Neural cell (in vitro differentiated cells): ENCODE measurements at regions not wholly inside any gene's neighbourhood (a gene's known extent, or its start where the extent isn't known, plus 50 kb on each side); places are given as distances from the start of the nearest gene placed in this dataset.

Experiments used
- H2AFZ ChIP-seq: fragments of 200-600, 300-800 bp; sonication (generic), shearing (Covaris generic); 2 replicates; pipeline ENCODE4 v1.6.0; 2014; ENCODE audit warnings: low read depth, mild to moderate bottlenecking, antibody characterized with exemption, low read length, moderate library complexity
- H3F3A ChIP-seq: fragments of 200-600 bp; shearing (Covaris generic); 2 replicates; pipeline ENCODE4 v1.6.1; 2016; ENCODE audit warnings: mild to moderate bottlenecking, moderate library complexity, mixed read lengths, antibody characterized with exemption, low read length; ENCODE audit not compliant: insufficient read depth, poor library complexity, severe bottlenecking
- H3K27ac ChIP-seq: fragments of 200-600, 300-800 bp; sonication (generic), shearing (Covaris generic); 2 replicates; pipeline ENCODE4 v1.5.1; 2014; ENCODE audit warnings: mild to moderate bottlenecking, low read length, moderate library complexity
- H3K27me3 ChIP-seq: fragments of 300-800, 200-600 bp; sonication (generic), shearing (Covaris generic); 2 replicates; pipeline ENCODE4 v1.6.0; 2014; ENCODE audit warnings: mild to moderate bottlenecking, low read depth, low read length, moderate library complexity; ENCODE audit not compliant: insufficient read depth
- H3K36me3 ChIP-seq: fragments of 300-800, 200-600 bp; sonication (generic), shearing (Covaris generic); 2 replicates; pipeline ENCODE4 v1.5.1; 2014; ENCODE audit warnings: mild to moderate bottlenecking, antibody characterized with exemption, low read length, moderate library complexity; ENCODE audit not compliant: insufficient read depth
- H3K4me2 ChIP-seq: fragments of 300-800, 200-600 bp; sonication (generic), shearing (Covaris generic); 2 replicates; pipeline ENCODE4 v1.6.0; 2014; ENCODE audit warnings: mild to moderate bottlenecking, low read length
- H3K4me3 ChIP-seq: fragments of 300-800, 200-600 bp; sonication (generic), shearing (Covaris generic); 2 replicates; pipeline ENCODE4 v1.5.1; 2014; ENCODE audit warnings: mild to moderate bottlenecking, low read length, moderate library complexity
- H3K79me2 ChIP-seq: fragments of 200-600 bp; shearing (Covaris generic); replicated peaks from 2 replicates; pipeline ENCODE4 v1.6.0; 2014; ENCODE audit warnings: mild to moderate bottlenecking, low read length, moderate library complexity; ENCODE audit not compliant: insufficient read depth
- H3K9ac ChIP-seq: fragments of 300-800, 200-600 bp; sonication (generic), shearing (Covaris generic); 2 replicates; pipeline ENCODE4 v1.6.1; 2016; ENCODE audit warnings: mild to moderate bottlenecking, low read length, mixed read lengths
- H3K9me2 ChIP-seq: fragments of 200-600 bp; shearing (Covaris generic); 2 replicates; pipeline ENCODE4 v1.6.1; 2016; ENCODE audit warnings: mild to moderate bottlenecking, low read length, mixed read lengths; ENCODE audit not compliant: insufficient read depth
- H3K9me3 ChIP-seq: fragments of 200-600, 300-800 bp; sonication (generic), shearing (Covaris generic); 2 replicates; pipeline ENCODE4 v1.6.1; 2016; ENCODE audit warnings: mild to moderate bottlenecking, mixed run types, low read length, moderate library complexity, mixed read lengths
- H4K20me1 ChIP-seq: fragments of 200-600 bp; shearing (Covaris generic); 2 replicates; pipeline ENCODE4 v1.6.1; 2016; ENCODE audit warnings: mild to moderate bottlenecking, mixed run types; ENCODE audit not compliant: insufficient read depth
- CTCF ChIP-seq: fragments of 450-650 bp; IDR thresholded peaks from 2 replicates; pipeline ENCODE4 v1.5.1; 2014; ENCODE audit warnings: antibody characterized with exemption, mild to moderate bottlenecking, moderate library complexity; ENCODE audit not compliant: poor library complexity, severe bottlenecking
- EP300 ChIP-seq: fragments of 450-650 bp; conservative IDR thresholded peaks from 2 replicates; pipeline ENCODE4 v1.6.1; 2014; ENCODE audit warnings: antibody characterized with exemption, mild to moderate bottlenecking, moderate library complexity; ENCODE audit not compliant: poor library complexity, severe bottlenecking
- EZH2 ChIP-seq: fragments of 200-600, 300-800 bp; shearing (Covaris generic), sonication (generic); IDR thresholded peaks from 2 replicates; pipeline ENCODE4 v1.6.1; 2014; ENCODE audit warnings: antibody characterized with exemption, low read length, borderline replicate concordance, mild to moderate bottlenecking; ENCODE audit not compliant: insufficient read depth, poor library complexity, severe bottlenecking
- MXI1 ChIP-seq: fragments of 450-650 bp; conservative IDR thresholded peaks from 2 replicates; pipeline ENCODE4 v1.6.1; 2014; ENCODE audit warnings: antibody characterized with exemption, mild to moderate bottlenecking; ENCODE audit not compliant: poor library complexity, severe bottlenecking
- POLR2AphosphoS5 ChIP-seq: IDR thresholded peaks from 2 replicates; pipeline ENCODE4 v1.6.1; 2012
- REST ChIP-seq: IDR thresholded peaks from 2 replicates; pipeline ENCODE4 v1.6.1; 2012; ENCODE audit warnings: borderline replicate concordance
- SMC3 ChIP-seq: fragments of 450-650 bp; conservative IDR thresholded peaks from 2 replicates; pipeline ENCODE4 v1.6.1; 2014; ENCODE audit warnings: antibody characterized with exemption, mild to moderate bottlenecking, moderate library complexity; ENCODE audit not compliant: poor library complexity
- TAF1 ChIP-seq: IDR thresholded peaks from 2 replicates; pipeline ENCODE4 v1.6.1; 2012; ENCODE audit warnings: low read depth

GRCh38 chr12:58557171-58557570 lies 363.1 kb downstream of the LRIG3 start:
- Histone ChIP-seq H3K79me2 (no peaks in the 10 kb centered on the region), H3K9me2 (no peaks in the 10 kb centered on the region), H3K27me3 (no peaks in the 10 kb centered on the region), H3F3A (no peaks in the 10 kb centered on the region), H3K27ac (no peak overlapping the region), H3K4me3 (no peak overlapping the region), H3K9ac (no peak overlapping the region), H2AFZ (no peak overlapping the region), H3K4me2 (no peak overlapping the region), H3K36me3 (no peaks in the 10 kb centered on the region), H4K20me1 (no peaks in the 10 kb centered on the region), H3K9me3 (no peaks in the 10 kb centered on the region)
- TF ChIP-seq EZH2 (no peak), REST (no peak), MXI1 (no peak), SMC3 (no peak), CTCF (no peak), EP300 (no peak)

GRCh38 chr12:58557661-58558060 lies 362.6 kb downstream of the LRIG3 start:
- no peak overlapping the region for H3K9ac ChIP-seq
- no peaks in the 10 kb centered on the region for H3K27me3 ChIP-seq
- no peaks in the 10 kb centered on the region for H3K9me3 ChIP-seq
- no peaks in the 10 kb centered on the region for H4K20me1 ChIP-seq
- no peak overlapping the region for H3K27ac ChIP-seq
- no peak for TF ChIP-seq CTCF
- TF ChIP-seq SMC3, result no peak
- TF ChIP-seq TAF1, result no peak
- TF ChIP-seq EP300, result no peak
- no peak for TF ChIP-seq POLR2AphosphoS5
- TF ChIP-seq MXI1, result no peak
- H2AFZ ChIP-seq, result no peak overlapping the region
- H3K4me3 ChIP-seq, result no peak overlapping the region
- H3F3A ChIP-seq, result no peaks in the 10 kb centered on the region
- H3K9me2 ChIP-seq, result no peaks in the 10 kb centered on the region
- H3K4me2 ChIP-seq, result no peak overlapping the region
- H3K36me3 ChIP-seq, result no peaks in the 10 kb centered on the region
- no peaks in the 10 kb centered on the region for H3K79me2 ChIP-seq
